ENCODE measurements at regions not wholly inside any gene's neighbourhood (a gene's known extent, or its start where the extent isn't known, plus 50 kb on each side); places are given as distances from the start of the nearest gene placed in this dataset.

GRCh38 chr1:34470401-34470800 lies 284.4 kb upstream of the GJB5 start:
- no peak for TF ChIP-seq PPARA (CRISPR knock-in tag; IDR thresholded peaks at IDR 0.05; ENCODE audit: borderline replicate concordance)
- no peak for TF ChIP-seq RARB (CRISPR knock-in tag; IDR thresholded peaks at IDR 0.05)
- TF ChIP-seq ISL1 (CRISPR knock-in tag; IDR thresholded peaks at IDR 0.05), result no peak
- no peak for TF ChIP-seq ESRRG (CRISPR knock-in tag; IDR thresholded peaks at IDR 0.05)
- TF ChIP-seq ARNTL (CRISPR knock-in tag; IDR thresholded peaks at IDR 0.05; ENCODE audit: borderline replicate concordance, low read depth), result no peak
- no peak for TF ChIP-seq PATZ1 (CRISPR knock-in tag; IDR thresholded peaks at IDR 0.05; ENCODE audit: borderline replicate concordance)
- TF ChIP-seq ZFP3 (CRISPR knock-in tag; IDR thresholded peaks at IDR 0.05), result no peak
- TF ChIP-seq ZFP30 (CRISPR knock-in tag; IDR thresholded peaks at IDR 0.05), result no peak
- no peak for TF ChIP-seq TSHZ2 (CRISPR knock-in tag; IDR thresholded peaks at IDR 0.05)
- TF ChIP-seq GLIS3 (CRISPR knock-in tag; IDR thresholded peaks at IDR 0.05), result no peak
- TF ChIP-seq ZNF70 (CRISPR knock-in tag; IDR thresholded peaks at IDR 0.05), result no peak
- no peak for TF ChIP-seq CREB5 (CRISPR knock-in tag; IDR thresholded peaks at IDR 0.05; ENCODE audit: low read depth)
- TF ChIP-seq TCF4 (CRISPR knock-in tag; IDR thresholded peaks at IDR 0.05; ENCODE audit: borderline replicate concordance), result no peak
